ENCODE measurements at regions not wholly inside any gene's neighbourhood (a gene's known extent, or its start where the extent isn't known, plus 50 kb on each side); places are given as distances from the start of the nearest gene placed in this dataset.

DNA sequence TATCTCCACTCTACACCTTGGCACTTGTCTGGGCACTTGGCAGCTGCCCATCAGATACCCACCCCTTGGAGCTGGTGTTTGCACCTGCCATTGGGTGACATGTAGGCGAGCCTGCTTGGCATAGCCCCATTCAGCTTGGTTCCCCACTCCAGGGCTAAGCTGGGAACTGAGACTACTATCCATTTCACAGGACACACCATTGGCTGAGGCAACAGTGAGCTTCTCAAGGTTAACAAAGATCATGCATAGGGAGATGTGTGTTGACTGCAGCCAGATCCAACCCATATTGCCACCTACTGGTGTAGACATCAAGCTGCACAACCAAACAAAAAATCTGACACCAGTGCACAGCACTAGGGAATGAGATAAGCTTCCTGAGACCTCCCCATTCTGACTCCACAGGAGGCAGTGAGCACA, 1389.8 kb upstream of the TMEFF2 start (continued):
- TF ChIP-seq NFE2 (CRISPR knock-in tag; IDR thresholded peaks at IDR 0.05) (no peak), ZNF431 (CRISPR knock-in tag; IDR thresholded peaks at IDR 0.05; ENCODE audit: borderline replicate concordance, low read depth) (no peak), ZNF207 (IDR thresholded peaks at IDR 0.05; ENCODE audit: borderline replicate concordance) (no peak), TEAD3 (CRISPR knock-in tag; optimal IDR thresholded peaks at IDR 0.05; ENCODE audit: borderline replicate concordance) (peak; percentile 44), SIX1 (CRISPR knock-in tag; IDR thresholded peaks at IDR 0.05; ENCODE audit: borderline replicate concordance) (no peak), SNAI1 (CRISPR knock-in tag; IDR thresholded peaks at IDR 0.05; ENCODE audit: borderline replicate concordance) (no peak), MIXL1 (CRISPR knock-in tag; IDR thresholded peaks at IDR 0.05) (peak; percentile 70; the same call in 1 of the 2 replicates), SALL1 (CRISPR knock-in tag; IDR thresholded peaks at IDR 0.05) (peak; percentile 49; the same call in 1 of the 2 replicates), ATF7 (IDR thresholded peaks at IDR 0.05) (no peak), ATF7 (CRISPR knock-in tag; IDR thresholded peaks at IDR 0.05) (no peak), SMC3 (IDR thresholded peaks at IDR 0.05; ENCODE audit: low read length) (peak; percentile 94), SMARCE1 (IDR thresholded peaks at IDR 0.05; ENCODE audit: borderline replicate concordance) (no peak), ETV6 (CRISPR knock-in tag; conservative IDR thresholded peaks at IDR 0.05) (no peak), RAD21 (CRISPR knock-in tag; IDR thresholded peaks at IDR 0.05) (peak; percentile 81), RFX3 (CRISPR knock-in tag; IDR thresholded peaks at IDR 0.05) (no peak)
- TF ChIP-seq, protein P1, sequence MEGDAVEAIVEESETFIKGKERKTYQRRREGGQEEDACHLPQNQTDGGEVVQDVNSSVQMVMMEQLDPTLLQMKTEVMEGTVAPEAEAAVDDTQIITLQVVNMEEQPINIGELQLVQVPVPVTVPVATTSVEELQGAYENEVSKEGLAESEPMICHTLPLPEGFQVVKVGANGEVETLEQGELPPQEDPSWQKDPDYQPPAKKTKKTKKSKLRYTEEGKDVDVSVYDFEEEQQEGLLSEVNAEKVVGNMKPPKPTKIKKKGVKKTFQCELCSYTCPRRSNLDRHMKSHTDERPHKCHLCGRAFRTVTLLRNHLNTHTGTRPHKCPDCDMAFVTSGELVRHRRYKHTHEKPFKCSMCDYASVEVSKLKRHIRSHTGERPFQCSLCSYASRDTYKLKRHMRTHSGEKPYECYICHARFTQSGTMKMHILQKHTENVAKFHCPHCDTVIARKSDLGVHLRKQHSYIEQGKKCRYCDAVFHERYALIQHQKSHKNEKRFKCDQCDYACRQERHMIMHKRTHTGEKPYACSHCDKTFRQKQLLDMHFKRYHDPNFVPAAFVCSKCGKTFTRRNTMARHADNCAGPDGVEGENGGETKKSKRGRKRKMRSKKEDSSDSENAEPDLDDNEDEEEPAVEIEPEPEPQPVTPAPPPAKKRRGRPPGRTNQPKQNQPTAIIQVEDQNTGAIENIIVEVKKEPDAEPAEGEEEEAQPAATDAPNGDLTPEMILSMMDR (CRISPR knock-in tag; IDR thresholded peaks at IDR 0.05), result peak; percentile 93
- TF ChIP-seq, protein P2, sequence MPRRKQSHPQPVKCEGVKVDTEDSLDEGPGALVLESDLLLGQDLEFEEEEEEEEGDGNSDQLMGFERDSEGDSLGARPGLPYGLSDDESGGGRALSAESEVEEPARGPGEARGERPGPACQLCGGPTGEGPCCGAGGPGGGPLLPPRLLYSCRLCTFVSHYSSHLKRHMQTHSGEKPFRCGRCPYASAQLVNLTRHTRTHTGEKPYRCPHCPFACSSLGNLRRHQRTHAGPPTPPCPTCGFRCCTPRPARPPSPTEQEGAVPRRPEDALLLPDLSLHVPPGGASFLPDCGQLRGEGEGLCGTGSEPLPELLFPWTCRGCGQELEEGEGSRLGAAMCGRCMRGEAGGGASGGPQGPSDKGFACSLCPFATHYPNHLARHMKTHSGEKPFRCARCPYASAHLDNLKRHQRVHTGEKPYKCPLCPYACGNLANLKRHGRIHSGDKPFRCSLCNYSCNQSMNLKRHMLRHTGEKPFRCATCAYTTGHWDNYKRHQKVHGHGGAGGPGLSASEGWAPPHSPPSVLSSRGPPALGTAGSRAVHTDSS (CRISPR knock-in tag; conservative IDR thresholded peaks at IDR 0.05), result no peak
- TF ChIP-seq, protein P3, sequence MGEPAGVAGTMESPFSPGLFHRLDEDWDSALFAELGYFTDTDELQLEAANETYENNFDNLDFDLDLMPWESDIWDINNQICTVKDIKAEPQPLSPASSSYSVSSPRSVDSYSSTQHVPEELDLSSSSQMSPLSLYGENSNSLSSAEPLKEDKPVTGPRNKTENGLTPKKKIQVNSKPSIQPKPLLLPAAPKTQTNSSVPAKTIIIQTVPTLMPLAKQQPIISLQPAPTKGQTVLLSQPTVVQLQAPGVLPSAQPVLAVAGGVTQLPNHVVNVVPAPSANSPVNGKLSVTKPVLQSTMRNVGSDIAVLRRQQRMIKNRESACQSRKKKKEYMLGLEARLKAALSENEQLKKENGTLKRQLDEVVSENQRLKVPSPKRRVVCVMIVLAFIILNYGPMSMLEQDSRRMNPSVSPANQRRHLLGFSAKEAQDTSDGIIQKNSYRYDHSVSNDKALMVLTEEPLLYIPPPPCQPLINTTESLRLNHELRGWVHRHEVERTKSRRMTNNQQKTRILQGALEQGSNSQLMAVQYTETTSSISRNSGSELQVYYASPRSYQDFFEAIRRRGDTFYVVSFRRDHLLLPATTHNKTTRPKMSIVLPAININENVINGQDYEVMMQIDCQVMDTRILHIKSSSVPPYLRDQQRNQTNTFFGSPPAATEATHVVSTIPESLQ (CRISPR knock-in tag; conservative IDR thresholded peaks at IDR 0.05), result no peak
- TF ChIP-seq, protein P4, sequence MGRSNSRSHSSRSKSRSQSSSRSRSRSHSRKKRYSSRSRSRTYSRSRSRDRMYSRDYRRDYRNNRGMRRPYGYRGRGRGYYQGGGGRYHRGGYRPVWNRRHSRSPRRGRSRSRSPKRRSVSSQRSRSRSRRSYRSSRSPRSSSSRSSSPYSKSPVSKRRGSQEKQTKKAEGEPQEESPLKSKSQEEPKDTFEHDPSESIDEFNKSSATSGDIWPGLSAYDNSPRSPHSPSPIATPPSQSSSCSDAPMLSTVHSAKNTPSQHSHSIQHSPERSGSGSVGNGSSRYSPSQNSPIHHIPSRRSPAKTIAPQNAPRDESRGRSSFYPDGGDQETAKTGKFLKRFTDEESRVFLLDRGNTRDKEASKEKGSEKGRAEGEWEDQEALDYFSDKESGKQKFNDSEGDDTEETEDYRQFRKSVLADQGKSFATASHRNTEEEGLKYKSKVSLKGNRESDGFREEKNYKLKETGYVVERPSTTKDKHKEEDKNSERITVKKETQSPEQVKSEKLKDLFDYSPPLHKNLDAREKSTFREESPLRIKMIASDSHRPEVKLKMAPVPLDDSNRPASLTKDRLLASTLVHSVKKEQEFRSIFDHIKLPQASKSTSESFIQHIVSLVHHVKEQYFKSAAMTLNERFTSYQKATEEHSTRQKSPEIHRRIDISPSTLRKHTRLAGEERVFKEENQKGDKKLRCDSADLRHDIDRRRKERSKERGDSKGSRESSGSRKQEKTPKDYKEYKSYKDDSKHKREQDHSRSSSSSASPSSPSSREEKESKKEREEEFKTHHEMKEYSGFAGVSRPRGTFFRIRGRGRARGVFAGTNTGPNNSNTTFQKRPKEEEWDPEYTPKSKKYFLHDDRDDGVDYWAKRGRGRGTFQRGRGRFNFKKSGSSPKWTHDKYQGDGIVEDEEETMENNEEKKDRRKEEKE (IDR thresholded peaks at IDR 0.05), result no peak
- TF ChIP-seq, protein P5, sequence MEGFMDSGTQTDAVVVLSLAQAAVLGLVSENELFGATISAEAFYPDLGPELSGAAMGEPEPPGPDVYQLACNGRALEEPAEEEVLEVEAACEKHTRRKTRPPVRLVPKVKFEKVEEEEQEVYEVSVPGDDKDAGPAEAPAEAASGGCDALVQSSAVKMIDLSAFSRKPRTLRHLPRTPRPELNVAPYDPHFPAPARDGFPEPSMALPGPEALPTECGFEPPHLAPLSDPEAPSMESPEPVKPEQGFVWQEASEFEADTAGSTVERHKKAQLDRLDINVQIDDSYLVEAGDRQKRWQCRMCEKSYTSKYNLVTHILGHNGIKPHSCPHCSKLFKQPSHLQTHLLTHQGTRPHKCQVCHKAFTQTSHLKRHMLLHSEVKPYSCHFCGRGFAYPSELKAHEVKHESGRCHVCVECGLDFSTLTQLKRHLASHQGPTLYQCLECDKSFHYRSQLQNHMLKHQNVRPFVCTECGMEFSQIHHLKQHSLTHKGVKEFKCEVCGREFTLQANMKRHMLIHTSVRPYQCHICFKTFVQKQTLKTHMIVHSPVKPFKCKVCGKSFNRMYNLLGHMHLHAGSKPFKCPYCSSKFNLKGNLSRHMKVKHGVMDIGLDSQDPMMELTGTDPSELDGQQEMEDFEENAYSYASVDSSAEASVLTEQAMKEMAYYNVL (CRISPR knock-in tag; IDR thresholded peaks at IDR 0.05; ENCODE audit: borderline replicate concordance), result no peak
- TF ChIP-seq, protein P6, sequence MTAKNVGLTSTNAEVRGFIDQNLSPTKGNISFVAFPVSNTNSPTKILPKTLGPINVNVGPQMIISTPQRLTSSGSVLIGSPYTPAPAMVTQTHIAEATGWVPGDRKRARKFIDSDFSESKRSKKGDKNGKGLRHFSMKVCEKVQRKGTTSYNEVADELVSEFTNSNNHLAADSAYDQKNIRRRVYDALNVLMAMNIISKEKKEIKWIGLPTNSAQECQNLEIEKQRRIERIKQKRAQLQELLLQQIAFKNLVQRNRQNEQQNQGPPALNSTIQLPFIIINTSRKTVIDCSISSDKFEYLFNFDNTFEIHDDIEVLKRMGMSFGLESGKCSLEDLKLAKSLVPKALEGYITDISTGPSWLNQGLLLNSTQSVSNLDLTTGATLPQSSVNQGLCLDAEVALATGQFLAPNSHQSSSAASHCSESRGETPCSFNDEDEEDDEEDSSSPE (CRISPR knock-in tag; IDR thresholded peaks at IDR 0.05), result no peak
